Activated CD4-positive, alpha-beta T cell treated with anti-CD3 and anti-CD28 coated beads for 4 hours (primary cell): ENCODE measurements at regions not wholly inside any gene's neighbourhood (a gene's known extent, or its start where the extent isn't known, plus 50 kb on each side); places are given as distances from the start of the nearest gene placed in this dataset.
A peak's percentile ranks its signal among the peaks of the same experiment; 100 is the strongest.
"Not testable (repeated sequence)": the region's sequence is repeated elsewhere in the genome, so short reads cannot be mapped to it uniquely, and the experiment has no call there.

ENCODE experiments used
- DNase-seq, 2 donors: peaks; one replicate each; pipeline ENCODE4 v3.0.0-alpha.2; 2020

DNA sequence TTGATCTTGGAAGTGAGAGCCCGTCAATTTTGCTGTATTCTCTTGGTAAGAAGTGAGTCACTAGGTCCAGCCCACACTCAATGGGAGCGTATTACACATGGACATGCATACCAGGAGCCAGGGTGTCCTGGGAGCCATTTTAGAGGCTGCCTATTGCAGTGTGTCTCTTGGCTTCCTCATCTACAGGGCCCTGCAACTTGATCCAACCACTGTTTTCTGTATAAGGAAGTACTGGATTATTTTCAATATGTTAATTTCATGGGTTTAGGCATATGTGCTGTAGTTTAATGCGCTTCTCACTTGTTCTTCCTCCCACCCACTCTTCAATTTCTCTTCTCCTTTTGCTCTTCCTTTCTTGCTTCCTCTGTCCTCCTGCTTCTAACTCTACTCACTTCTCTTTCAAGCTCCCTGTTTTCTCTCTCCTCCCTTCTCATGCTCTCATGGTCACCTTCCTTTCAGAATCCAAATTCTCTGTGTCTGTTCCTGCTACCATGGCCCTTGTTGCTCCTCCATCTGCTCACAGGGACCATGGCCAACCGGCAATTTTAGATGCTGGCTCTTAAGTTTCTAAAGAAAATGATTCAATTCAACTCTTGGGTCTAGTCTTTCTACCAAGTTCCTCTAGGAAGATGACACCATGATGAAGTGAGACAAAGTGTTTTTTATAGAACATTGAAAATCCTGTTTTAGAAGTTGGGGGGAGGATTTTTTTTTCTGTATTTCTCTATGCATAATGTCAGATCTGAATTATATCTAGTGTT lies 152.0 kb upstream of the ZEB2 start:
- no peak for DNase-seq

DNA sequence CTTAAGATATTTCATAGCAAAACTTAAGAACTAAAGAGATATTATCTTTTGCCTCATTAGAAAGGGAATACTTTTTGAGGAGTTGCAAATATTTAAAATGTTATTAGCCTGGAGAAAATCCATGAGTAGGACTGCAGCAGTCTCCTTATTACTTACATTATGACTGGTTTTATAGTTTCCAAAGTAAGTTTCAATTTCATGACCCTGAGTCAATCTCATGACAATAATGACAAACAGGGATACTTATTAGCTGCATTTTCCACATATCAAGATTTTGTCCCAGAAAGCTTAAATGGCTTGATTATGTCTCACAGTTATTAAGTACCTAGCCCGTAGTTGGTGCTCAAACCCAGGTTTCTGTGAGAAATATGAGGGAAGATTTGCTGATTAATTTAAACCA lies 150.8 kb upstream of the ZEB2 start:
- DNase-seq = no peak

DNA sequence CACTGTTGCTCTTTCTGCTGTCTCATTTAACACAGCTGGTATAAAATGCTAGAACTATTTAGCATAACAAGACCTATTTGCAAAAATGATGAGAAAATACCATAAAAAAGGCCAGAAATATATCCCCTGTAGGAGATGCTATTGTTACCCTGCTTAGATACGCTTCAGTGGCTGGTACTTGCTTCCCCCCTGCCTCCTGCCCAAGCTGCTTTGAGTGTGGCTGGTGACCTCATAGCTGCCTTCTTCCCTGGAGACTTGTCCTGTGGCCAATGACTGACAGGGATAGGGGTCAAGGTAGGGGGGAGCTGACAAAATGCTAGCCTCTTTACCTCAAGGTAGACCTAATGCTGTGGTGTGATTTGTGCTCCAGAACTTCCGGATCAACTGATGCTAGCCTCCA lies 150.2 kb upstream of the ZEB2 start:
- DNase-seq = no peak

DNA sequence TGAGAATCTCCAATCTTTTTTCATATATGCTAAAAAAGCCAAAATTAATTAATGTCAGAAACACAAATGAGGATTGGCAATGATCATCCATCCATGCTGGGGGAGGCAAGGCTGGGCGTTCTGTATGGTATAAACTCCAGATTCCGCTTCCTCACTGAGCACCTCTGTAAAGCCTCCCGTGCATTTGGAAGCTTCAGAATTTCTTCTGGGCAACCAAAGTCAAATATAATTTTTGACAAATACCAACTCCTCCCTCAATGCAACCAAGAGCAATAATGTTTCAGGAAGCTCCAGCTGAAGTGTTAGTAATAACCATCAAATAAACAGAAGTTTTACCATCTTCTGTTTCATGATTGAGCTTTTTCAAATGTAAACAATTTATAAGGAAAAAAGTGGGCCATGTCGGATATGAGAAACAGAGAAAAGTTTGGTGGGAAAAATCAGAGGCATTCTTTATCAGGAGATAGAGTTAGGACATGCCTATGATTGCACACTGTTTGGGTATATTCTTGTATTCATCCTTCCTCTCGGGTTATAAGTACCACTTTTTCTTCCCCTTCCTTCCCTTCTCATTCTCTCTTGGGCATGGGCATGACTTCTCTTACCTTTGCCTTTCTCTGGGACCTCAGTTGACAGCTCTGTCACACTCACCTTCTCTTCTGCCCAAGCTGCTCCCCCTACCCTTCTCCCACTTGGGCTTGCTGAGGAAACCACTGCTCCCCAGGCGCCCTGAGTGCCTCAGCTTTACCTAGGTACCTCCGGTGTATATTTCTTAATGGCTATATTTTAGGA lies 149.5 kb upstream of the ZEB2 start:
- DNase-seq = no peak

DNA sequence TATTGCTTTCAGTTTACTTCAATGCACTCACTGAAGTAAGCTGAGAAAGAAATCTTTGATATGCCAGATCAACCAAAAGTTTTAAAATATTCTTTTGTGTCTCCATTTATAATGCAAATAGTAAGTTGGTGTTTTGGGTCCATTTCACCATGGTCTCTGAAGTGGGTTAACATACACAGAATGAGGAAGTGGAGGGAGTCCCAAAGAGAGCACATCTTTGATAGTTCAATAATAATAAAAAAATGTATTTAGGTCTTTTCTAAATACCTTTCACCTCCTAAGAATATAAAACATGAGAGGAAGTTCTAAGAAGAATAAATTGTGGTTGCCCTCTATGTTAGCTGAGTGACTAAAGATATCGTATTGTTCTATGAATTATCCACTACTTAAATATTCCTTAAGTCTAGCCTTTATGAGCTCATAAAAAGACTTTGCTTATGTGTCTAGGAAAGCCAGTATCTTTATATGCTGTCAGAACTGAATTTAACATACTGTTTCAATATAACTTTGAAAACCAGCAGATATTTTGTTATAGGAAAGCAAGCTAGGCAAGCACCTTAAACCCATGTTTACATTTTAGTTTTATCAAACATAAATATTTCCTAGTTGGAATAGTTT lies 148.7 kb upstream of the ZEB2 start:
- no peak for DNase-seq

DNA sequence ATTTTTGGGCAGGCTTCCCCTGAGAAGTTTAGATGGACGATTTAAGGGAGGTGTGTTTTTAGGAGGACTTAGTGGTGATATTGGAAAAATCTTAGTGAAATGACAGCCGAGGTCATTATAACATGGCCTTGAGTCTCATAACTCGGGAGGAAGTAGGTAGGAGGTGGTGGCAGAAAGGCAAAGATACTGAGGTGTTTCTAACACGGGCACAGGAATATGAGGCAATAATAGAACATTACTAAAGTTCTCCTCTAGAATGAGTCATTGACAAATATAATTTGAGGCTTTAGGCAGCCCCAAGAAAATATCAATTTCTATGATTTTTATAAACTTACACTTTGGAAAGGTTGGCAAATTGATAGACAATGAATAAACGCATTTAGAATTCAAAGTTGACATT lies 146.1 kb upstream of the ZEB2 start:
- DNase-seq = no peak

DNA sequence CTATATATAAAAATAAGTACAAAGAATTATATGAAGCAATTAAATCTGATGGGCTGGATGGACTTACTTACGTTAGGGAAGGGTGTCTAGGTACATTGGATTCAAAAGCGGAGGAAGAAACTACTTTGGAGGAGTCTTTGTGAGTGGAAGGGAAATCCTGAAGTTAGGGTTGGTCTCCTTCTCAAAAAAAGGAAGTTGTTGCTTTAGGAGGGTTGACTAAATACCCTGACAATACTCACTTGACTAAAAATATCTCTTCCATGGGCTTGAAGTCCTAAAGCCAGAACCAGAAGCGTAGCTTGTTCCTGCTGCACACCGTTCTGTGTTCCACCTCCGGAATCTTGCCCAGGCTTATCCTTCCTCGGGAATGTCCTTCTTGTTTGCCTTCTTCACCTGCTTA lies 143.3 kb upstream of the ZEB2 start:
- DNase-seq = no peak

DNA sequence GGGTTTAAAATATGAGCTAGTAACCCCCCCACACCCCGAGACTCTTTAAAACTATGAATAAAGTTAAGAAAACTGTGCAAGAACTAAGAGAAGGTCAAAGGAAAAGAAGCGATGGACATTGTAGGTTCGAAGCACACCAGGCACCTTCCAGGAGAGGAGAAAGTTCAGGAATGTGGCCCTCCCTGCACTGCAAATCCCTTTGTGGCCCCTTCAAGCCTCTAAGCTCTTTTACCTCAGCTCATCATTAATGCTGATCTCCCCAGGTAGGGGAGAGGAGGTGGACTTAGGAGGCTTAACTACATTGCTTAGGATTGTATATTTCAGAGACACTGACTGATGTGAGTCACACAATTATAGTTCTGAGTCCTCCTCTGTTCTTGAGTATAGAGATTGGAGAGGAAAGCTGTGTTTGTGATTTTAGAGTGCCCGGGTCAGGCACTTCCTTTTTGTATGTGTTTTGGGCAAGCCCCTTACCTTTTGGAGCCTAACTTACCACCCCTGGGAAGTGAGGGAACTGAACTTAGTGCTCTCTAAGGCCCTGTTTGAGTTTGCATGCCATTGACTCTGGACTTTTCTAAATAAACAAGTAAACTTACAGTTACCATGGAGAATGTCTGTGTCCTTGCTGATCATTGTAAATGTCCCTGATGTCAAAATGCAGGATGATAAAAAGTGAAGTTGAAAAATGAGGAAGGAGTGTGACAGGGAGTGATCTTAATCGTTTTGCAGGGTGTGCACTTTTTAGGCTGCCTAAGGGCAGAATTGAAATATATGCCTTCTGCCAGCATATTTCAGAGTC lies 140.8 kb upstream of the ZEB2 start:
- no peak for DNase-seq

DNA sequence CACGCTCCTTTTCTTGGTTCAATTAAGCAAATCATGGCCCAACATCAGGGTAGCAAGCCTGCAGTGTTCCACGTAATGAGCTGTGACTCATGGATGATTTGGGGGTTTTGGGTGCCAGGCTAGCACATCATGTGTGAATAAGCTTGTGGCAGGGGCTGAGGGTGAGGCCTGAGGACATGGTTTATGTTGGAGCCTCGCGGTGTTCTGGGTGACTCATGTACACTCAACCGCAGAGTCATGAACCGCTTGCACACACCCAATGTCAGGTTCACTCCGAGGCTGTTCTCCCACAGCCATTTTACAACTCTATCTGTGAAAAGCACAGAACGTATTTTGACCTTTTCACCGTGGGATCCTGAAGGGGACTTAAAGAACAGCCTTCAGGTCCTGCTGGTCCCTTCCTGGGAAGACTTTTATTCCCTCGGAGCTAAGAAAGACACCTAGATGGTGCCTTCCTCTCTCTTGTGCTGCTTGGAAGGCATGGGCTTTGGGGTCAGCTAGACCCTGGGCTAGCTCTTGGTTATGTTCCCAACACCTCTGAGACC lies 139.9 kb upstream of the ZEB2 start:
- peak; percentile 8 to 26 for DNase-seq

DNA sequence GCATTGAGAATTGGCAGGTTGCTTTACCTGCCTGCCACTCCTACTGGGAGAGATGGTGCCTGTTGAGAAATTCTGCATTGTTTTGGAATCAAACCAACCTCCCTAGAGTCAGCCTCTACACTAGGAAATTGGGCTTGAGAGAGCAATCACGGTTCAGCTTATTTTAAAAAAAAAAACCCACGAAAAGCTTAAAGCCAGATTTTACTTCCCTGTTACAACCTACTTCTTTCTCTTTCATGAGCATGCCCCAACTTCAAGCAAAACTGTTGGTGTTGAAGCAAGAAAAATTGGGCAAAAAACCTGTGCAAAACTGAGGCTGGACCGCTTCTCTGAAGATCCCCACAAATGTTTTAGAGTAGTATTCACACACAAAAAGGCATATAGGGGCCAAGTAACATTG lies 134.6 kb upstream of the ZEB2 start:
- DNase-seq = no peak

DNA sequence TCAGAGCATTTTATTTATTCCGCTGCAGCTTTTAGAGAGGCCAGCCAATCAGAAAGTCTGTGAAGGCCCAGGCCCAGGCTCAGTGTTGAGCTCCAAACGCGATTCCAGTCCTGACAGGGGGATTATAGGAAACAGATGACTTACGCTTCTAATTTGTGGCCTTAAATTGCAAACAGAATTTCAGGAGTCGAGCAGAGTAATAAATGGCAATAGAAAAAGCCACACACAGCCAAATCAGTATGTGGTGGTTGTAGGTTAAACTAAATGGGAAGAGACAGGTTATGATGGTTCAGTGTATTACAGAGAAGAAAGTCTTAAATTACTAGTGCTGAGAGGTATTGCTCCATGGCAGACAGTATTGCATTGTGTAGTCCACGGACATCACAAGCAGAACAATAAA lies 131.0 kb upstream of the ZEB2 start:
- no peak for DNase-seq

DNA sequence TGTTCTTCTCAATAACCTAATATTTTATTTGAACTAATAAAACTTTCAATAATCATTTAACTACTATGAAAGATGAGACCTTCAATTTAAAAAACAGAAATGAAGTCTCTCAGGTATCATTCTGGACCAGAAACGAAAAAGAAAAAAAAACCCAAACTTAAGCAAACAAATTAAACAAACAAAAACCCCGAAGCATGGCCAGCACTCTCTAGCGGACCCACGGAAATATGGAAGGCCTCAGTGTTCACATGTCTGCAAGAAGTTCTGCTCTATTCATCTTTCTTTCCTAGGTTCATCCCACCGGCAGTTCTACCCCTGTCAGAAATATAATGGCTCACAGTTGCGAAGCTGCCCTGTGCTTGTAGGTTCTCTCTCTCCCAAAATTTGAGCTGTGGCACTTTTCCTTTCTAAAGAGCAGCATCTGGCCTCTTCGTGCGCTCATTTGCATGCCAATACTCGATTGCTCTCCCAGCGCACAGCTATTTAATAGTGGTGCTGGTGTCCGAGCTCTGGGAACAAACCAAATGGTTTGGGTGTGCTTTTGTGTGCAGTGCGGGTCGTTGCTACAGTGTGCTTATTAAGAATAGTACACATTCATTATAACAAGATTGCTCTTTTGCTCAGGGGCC lies 129.0 kb upstream of the ZEB2 start:
- DNase-seq = no peak

DNA sequence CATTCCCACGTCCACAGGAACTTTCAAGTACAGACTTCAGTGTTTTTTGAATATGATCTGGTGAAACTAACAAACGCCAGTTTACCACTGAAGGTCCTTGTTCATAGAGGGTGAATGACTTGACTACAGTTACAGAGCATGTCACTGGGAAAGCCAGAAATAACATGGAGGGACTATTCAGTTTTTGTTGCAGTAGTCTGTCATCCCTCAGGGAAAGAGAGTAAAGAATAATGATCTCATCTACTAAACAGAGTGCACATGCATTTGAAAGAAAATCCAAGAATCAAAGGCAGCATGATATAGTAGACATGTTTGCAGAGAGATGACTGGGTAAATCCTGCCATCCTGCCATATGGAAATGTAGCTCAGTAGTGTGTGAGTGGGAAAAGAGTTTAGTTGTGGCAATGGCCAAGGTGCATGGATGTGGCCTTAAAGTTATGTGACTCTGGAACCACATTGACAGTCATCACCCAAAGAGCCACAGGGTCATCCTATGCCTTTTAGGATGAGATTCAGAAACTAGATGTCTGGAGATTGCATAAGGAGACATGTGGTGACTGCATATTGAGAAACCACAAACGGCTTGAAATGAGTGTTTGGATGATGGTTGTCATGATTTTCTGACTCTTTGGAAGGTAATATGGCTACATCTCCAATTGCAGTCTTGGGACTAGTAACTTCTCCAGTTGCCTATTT lies 125.3 kb upstream of the ZEB2 start:
- no peak for DNase-seq

DNA sequence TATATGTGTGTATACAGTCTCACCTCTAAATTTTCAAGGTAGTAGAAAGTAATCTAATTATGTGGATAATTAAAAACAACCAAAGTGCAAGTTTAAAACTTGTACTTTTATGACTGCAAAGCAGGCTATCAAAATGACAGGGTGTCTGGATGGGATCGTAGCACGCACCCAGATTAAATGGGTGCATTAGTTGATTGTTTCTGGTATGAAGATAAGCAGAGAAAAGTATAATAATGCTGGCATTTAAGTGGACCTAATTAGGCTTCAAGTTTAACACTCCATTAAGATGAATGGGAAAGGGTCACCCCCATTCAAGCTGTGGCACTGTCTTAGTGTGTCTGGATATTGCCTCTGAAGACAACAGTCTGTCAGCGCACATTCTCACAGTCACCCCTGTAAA lies 124.6 kb upstream of the ZEB2 start:
- no peak for DNase-seq

DNA sequence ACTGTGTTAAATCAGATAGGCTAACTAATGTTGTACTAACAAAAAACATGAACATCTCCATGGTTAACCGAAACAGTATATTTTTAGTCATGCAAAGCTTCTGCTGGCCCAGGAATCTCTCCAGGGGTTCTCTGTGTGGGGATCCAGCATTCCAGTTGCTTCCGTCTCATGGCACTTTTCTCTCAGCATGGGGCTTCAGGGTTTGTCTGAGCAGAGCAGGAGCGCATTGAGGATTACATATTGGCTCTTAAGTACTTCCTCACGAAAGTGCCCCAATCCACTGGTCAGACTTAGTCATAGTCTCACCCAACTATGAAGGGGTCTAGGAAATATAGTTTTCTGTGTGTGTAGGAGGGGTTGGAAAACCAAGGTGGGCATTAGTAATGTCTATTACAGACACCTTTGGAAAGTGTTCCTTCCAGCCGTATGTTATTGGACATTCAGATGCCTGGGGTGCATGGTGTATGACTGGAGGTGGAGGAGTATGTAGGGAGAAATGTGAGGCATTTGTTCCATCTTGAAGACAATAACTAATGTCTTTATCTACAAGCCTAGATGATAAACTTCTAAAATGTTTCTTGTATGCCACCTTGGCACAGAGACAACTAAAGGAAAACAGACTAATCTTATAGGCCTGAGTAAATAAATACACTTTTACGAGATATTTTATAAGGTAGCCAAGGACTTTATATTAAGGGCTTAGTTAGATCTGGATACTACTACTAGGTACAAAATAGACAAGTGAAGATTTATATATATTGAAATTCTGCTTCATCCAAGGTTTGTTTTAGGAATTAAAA lies 123.8 kb upstream of the ZEB2 start:
- no peak for DNase-seq

DNA sequence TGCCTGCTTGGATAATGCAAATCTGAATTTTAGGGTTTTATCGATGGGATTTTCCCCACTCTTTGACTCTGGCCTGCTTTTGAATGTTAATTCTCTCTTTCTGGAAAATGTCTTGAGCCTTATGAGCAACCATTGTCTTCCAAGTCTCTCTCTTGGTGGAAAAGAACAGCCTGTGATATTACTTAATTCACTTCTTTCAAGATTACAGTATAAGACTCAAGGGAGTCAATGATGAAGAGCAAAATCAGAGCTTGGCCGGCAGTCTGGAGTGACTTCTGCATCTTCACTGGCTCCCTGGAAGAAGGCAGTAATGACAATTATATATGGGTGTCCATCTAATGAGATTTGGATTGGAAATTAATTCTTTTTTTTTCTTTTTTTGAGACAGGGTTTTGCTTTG lies 122.9 kb upstream of the ZEB2 start:
- no peak for DNase-seq

DNA sequence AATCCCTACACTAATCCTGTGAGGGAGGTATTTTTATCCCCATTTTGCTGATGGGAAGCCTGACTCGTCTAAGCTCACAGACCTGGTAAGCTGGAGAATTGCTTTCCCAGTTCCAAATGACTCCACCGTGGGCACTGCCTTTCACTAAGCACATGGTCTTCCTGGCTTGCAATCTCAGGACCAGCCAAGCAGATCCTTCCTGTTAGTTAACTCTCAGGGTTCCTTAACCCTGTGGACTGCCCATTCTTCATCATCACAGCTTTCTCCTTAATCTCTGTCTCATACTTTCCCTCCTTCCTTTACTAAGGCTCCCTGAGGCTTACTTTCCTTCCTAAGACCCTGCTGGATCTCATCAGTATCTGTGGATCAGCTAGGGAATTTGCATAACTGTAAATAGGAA lies 122.2 kb upstream of the ZEB2 start:
- DNase-seq = no peak

DNA sequence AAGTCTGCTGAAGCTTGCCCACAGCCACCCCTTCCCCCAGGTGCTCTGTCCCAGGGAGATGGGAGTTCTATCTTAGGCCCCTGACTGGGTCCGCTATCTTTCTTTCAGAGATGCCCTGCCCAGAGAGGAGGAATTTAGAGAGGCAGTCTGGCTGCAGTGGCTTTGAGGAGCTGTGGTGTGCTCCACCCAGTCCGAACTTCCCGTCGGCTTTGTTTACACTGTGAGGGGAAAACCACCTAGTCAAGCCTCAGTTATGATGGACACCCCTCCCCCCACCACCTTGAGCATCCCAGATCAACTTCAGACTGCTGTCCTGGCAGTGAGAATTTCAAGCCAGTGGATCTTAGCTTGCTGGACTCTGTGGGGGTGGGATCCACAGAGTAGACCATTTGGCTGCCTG lies 118.3 kb upstream of the ZEB2 start:
- not testable (repeated sequence) for DNase-seq

DNA sequence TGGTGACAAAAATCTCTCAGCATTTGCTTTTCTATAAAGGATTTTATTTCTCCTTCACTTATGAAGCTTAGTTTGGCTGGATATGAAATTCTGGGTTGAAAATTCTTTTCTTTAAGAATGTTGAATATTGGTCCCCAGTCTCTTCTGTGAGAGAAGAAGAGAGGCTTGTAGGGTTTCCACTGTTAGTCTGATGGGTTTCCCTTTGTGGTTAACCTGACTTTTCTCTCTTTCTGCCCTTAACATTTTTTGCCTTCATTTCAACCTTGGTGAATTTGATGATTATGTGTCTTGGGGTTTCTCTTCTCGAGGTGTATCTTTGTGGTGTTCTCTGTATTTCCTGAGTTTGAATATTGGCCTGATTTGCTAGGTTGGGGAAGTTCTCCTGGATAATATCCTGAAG lies 116.9 kb upstream of the ZEB2 start:
- DNase-seq = not testable (repeated sequence)

DNA sequence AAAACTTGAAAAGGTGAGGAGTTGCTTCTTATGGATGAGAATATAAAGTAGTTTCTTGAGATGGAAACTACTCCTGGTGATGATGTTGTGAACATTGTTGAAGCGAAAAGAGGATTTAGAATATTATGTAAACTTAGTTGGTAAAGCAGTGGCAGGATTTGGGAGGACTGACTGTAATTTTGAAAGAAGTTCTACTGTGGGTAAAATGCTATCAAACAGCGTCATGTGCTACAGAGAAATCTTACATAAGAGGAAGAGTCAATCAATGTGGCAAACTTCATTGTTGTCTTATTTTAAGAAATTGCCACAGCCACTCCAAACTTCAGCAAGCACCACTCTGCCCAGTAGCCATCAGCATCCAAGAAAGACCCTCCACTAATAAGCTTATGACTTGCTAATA lies 112.9 kb upstream of the ZEB2 start:
- DNase-seq = no peak

DNA sequence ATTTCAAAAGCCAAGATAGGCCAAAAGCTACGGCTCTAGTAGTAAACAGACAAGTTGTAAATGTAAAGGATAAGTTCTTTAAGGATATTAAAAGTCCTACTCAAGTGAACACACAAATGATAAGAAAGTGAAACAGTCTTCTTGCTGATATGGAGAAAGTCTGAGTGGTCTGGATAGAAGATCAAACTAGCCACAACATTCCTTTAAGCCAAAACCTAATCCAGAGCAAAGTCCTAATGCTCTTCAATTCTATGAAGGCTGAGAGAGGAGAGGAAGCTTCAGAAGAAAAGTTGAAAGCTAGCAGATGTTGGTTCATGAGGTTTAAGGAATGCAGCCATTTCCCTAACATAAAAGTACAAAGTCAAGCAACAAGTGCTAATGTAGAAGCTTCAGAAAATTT lies 111.7 kb upstream of the ZEB2 start:
- DNase-seq = no peak
